ENCODE measurements at regions not wholly inside any gene's neighbourhood (a gene's known extent, or its start where the extent isn't known, plus 50 kb on each side); places are given as distances from the start of the nearest gene placed in this dataset.

DNA sequence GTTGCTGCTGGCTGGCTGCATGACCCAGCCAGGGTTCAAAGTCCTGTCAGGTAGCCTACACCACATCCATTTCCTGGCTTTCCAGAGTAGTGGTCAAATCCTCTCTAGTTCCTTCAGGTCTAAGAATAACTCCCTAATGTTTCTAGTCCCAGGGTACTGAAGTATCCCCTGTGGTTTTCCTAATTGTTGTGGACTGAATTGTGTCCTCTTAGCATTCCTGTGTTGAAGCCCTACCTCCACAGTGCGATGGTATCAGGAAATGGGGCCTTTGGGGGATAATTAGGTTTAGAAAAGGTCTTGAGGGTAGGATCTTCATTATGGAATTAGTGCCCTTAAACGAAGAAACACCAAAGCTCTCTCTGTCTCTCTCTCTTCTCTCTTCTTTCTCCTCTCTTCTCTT lies 191.8 kb upstream of the CCNG1 start:
- TF ChIP-seq, protein P1, sequence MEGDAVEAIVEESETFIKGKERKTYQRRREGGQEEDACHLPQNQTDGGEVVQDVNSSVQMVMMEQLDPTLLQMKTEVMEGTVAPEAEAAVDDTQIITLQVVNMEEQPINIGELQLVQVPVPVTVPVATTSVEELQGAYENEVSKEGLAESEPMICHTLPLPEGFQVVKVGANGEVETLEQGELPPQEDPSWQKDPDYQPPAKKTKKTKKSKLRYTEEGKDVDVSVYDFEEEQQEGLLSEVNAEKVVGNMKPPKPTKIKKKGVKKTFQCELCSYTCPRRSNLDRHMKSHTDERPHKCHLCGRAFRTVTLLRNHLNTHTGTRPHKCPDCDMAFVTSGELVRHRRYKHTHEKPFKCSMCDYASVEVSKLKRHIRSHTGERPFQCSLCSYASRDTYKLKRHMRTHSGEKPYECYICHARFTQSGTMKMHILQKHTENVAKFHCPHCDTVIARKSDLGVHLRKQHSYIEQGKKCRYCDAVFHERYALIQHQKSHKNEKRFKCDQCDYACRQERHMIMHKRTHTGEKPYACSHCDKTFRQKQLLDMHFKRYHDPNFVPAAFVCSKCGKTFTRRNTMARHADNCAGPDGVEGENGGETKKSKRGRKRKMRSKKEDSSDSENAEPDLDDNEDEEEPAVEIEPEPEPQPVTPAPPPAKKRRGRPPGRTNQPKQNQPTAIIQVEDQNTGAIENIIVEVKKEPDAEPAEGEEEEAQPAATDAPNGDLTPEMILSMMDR (IDR thresholded peaks at IDR 0.05; ENCODE audit: control extremely low read depth, extremely low read depth, low read depth, missing control alignments) = no peak
- CTCF ChIA-PET = interaction anchor here (1.4 kb wide), 1 partner anchor 8 kb away, joined by 3 read pairs; no protein-coding TSS in a partner anchor
- DNase-seq (ENCODE audit: extremely low spot score) = no peak
- POLR2A ChIA-PET = no interaction called here

DNA sequence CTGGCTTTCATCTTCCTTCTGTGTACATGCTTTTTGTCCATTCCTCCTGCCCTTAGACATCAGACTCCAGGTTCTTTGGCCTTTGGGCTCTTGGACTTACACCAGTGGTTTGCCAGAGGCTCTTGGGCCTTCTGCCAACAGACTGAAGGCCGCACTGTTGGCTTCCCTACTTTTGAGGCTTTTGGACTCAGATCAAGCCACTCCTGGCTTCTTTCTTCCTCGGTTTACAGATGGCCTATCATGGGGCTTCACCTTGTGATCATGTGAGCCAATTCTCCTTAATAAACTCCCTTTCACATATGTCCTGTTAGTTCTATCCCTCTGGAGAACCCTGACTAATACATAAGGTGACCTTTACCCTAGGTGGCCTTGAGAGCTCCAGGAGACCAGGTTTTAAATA lies 189.1 kb upstream of the CCNG1 start:
- ChIA-PET CTCF (interaction anchor here (1.2 kb wide), 1 partner anchor 58 kb away, joined by 3 read pairs; no protein-coding TSS in a partner anchor), POLR2A (no interaction called here)
- TF ChIP-seq, protein P1 (IDR thresholded peaks at IDR 0.05; ENCODE audit: control extremely low read depth, extremely low read depth, low read depth, missing control alignments) = no peak
- no peak for DNase-seq (ENCODE audit: extremely low spot score)

DNA sequence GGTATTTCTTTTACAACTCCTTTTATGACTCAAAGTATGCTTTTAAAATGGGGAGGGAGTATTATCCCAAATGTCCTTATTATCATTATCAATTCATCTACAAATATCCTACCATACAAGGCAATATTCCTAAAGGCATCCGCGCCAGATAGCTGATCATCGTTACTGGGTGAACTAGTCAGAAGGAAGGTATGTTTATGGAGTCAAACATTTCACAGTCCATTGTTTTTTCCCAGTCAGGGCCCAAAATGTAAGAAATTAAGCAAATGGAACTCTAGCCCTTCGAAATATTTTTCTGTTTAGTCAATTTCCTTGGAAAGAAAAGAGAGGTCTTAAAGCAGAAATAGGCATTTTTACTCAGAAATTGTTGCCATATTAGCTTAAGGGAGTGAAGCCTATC lies 188.5 kb upstream of the CCNG1 start:
- POLR2A ChIA-PET = no interaction called here
- no peak for DNase-seq (ENCODE audit: extremely low spot score)
- CTCF ChIA-PET = no interaction called here
- TF ChIP-seq, protein P1 (IDR thresholded peaks at IDR 0.05; ENCODE audit: control extremely low read depth, extremely low read depth, low read depth, missing control alignments) = no peak

DNA sequence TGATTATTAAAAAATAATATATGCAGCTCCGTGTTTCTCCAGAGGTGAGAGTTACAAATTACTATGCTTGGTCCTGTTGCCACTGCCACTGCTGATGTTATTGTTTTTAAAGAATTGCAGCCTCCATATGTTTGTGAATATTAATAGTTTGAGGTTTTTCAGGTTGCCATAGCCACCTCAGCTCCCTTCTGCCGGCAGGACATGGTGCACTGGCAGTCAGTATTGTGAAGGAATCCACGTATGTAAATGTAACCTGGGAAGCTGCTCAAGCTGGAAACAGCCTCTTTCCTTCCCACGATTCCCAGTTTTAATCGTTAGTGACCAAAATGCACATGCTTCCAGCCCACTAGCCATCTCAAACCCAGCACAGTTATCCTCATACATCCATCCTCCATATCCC lies 184.4 kb upstream of the CCNG1 start:
- ChIA-PET POLR2A (no interaction called here), CTCF (interaction anchor here (0.6 to 1.1 kb wide), 2 partner anchors 8 to 53 kb away, joined by 3 read pairs; no protein-coding TSS in a partner anchor)
- DNase-seq (ENCODE audit: extremely low spot score) = no peak
- TF ChIP-seq, protein P1 (IDR thresholded peaks at IDR 0.05; ENCODE audit: control extremely low read depth, extremely low read depth, low read depth, missing control alignments) = no peak

DNA sequence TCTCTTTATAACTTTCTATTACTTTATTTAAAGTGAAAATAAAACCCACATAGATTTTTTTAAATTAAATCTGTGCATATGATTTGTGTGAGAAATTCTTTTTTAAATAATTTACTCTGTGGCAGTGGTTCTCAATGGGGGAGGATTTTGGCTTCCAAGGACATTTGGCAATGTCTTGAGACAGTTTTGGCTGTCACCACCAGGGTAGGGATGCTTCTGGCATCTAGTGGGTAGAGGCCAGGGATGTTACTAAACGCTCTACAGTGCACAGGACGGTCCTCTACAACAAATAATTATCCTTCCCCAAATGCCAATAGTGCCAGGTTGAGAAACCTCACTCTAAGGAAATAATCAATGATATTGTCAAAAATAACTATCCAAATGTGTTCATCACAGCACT lies 177.9 kb upstream of the CCNG1 start:
- CTCF ChIA-PET = no interaction called here
- DNase-seq (ENCODE audit: extremely low spot score) = no peak
- POLR2A ChIA-PET = no interaction called here
- TF ChIP-seq, protein P1 (IDR thresholded peaks at IDR 0.05; ENCODE audit: control extremely low read depth, extremely low read depth, low read depth, missing control alignments) = no peak

DNA sequence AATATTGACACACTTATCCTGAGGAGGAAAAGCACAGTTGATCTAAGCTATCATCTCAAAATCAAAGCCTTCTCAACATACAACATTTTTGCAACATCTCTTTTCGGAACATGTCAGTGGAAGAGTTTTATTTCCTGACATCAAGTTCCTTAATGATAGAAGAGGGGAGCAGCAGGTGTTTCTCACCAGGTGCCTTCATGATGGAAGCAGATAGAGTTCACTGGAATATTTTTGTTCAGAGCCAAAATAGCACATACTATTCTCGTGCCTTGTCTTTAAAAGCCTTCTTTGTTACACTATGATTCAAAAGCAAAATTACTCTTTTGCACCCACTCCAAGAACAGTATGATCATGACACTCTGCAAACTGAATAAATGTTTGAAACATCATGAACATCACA lies 176.9 kb upstream of the CCNG1 start:
- CTCF ChIA-PET = no interaction called here
- TF ChIP-seq, protein P1 (IDR thresholded peaks at IDR 0.05; ENCODE audit: control extremely low read depth, extremely low read depth, low read depth, missing control alignments) = no peak
- no peak for DNase-seq (ENCODE audit: extremely low spot score)
- POLR2A ChIA-PET = no interaction called here

GRCh38 chr5:163260961-163261360 lies 176.4 kb upstream of the CCNG1 start:
- ChIA-PET CTCF (no interaction called here), POLR2A (no interaction called here)
- DNase-seq (ENCODE audit: extremely low spot score) = no peak
- TF ChIP-seq, protein P1 (IDR thresholded peaks at IDR 0.05; ENCODE audit: control extremely low read depth, extremely low read depth, low read depth, missing control alignments) = no peak
